ENCODE measurements at regions not wholly inside any gene's neighbourhood (a gene's known extent, or its start where the extent isn't known, plus 50 kb on each side); places are given as distances from the start of the nearest gene placed in this dataset.
"Not testable (repeated sequence)": the region's sequence is repeated elsewhere in the genome, so short reads cannot be mapped to it uniquely, and the experiment has no call there.

DNA sequence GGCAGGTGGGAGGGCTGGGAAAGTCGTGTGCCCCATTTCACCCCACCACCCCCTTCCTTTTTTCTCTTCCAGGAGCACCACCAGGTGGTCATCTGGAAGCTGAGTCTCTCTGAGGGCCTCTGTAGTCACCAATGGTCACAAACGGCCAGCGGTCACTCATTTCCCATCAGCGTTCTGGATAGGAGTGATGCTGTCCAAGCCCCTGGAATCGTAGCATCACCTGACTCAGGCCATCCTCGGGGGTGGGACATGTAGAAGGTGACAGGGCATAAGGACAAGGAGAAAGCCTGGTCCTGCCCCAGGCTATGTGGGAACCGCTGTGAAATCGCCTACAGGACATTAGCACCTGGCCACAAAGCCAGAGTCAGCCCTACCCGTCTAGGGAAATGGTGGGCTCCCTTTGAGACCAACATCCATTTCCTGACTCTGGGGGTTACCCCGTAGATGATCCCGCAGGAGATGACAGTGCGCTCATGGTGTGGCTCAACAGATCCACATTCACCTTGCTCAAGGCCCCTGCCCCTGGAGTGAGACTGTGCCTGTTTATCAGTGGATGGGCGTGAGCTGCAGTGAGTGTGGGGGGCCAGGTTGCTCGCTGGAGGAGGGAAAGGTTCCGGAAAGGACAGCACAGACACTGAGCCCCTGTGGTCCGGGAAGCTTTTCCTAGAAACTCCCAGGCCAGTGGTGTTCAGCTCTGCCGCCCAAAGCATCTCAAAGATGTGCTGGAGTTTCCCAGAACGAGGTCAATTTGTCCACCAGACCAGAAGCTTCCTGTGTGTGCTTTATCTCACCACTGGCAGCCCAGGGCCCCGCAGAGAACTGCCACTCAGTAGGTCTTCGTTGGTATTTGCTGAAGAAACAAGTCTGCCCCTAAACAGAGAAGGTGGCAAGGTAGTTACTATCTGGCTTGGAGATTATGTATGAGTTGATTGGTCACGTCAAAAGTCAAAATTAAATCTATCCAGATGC lies 61.1 kb upstream of the UNC5A start:
- no peak for DNase-seq

DNA sequence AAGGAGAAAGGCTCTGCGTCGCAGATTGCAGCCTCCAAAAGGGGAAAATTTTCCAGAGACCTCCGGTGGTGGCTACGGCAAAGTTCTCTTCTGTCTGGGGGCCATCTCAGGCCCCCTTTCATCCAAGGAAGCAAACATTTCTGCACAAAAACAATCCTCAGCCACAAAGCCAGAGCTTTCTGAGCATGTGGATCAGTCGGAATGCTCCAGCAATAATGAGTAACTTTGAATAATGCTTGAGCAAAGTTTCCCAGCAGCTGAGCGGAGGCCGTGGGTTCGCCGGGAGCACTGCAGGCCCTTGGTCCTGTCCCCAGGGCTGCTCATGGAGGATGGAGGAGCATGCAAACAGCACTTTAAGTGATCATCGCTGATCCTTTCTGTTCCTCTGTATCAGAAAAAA lies 60.2 kb upstream of the UNC5A start:
- no peak for DNase-seq

GRCh38 chr5:176754376-176754973 lies 55.9 kb upstream of the UNC5A start:
- DNase-seq: no peak

GRCh38 chr5:176755593-176755992 lies 54.8 kb upstream of the UNC5A start:
- not testable (repeated sequence) for DNase-seq

- not testable (repeated sequence) for DNase-seq
These were observed 52.8 kb upstream of the UNC5A start for GRCh38 chr5:176757569-176757968.
